Mucosa of stomach (tissue), 1 donor: ENCODE measurements at regions not wholly inside any gene's neighbourhood (a gene's known extent, or its start where the extent isn't known, plus 50 kb on each side); places are given as distances from the start of the nearest gene placed in this dataset.

Experiments used
- H3K27me3 ChIP-seq: one replicate; pipeline ENCODE4 v1.7.0; 2013; ENCODE audit warnings: mild to moderate bottlenecking, low read length; ENCODE audit not compliant: control insufficient read depth, insufficient read depth
- H3K36me3 ChIP-seq: one replicate; pipeline ENCODE4 v1.7.0; 2013; ENCODE audit warnings: low read length; ENCODE audit not compliant: control insufficient read depth, insufficient read depth
- H3K4me1 ChIP-seq: one replicate; pipeline ENCODE4 v1.7.0; 2013; ENCODE audit warnings: mild to moderate bottlenecking, low read length; ENCODE audit not compliant: control insufficient read depth, insufficient read depth
- H3K4me3 ChIP-seq: one replicate; pipeline ENCODE4 v1.7.0; 2013; ENCODE audit warnings: low read length
- H3K9ac ChIP-seq: one replicate; pipeline ENCODE4 v1.7.0; 2013; ENCODE audit warnings: mild to moderate bottlenecking, low read length, moderate library complexity
- H3K9me3 ChIP-seq: one replicate; pipeline ENCODE4 v1.7.0; 2013; ENCODE audit warnings: mild to moderate bottlenecking, low read length, moderate library complexity; ENCODE audit not compliant: control insufficient read depth
- donor health status: Pancreatic carcinoma.

DNA sequence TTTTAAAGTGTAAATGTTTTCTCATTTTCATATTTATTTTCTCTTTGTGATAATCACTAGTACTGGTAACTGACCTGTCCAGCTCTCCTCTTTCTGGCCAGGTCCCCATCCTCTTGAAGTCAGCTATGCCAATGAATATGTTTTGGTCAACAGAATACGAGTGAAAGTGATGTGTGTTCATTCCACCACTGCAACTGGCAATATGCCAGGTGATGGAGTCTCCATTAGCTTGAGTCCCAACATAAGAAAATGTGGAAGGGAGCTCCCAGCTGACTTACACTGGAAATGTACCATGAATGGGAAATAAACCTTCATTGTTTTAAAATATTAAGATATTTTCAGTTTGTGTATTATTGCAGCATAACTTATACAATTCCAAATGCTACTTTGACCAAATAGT lies 75.8 kb downstream of the CCDC34 start:
- Histone ChIP-seq H3K36me3 (no peaks in the 10 kb centered on the region), H3K4me3 (no peak overlapping the region), H3K9me3 (no peaks in the 10 kb centered on the region), H3K4me1 (peaks cover 25% of the 10 kb centered on the region), H3K27me3 (no peaks in the 10 kb centered on the region), H3K9ac (no peak overlapping the region)

DNA sequence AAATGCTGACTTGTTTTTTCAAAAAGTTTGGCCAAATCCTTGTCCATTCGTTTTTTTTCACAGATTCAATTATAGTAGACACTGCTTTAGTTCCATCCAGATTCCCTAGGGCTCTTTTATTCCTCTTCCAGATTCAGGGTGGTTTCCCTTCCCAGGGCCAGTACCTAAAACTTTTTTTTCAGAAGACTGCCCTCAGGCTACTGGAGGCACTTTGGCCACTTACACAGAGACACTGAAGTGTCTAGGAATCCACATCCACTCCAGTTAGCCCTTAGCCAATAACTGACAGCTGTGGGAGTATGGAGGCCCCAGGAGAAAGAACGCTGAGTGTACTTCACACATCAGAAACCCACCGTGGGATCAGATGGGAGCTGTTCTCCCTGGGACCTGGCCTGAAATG lies 77.3 kb downstream of the CCDC34 start:
- Histone ChIP-seq H3K36me3 (no peaks in the 10 kb centered on the region), H3K4me3 (no peak overlapping the region), H3K9me3 (no peaks in the 10 kb centered on the region), H3K4me1 (peaks cover 17% of the 10 kb centered on the region), H3K9ac (no peak overlapping the region), H3K27me3 (no peaks in the 10 kb centered on the region)

DNA sequence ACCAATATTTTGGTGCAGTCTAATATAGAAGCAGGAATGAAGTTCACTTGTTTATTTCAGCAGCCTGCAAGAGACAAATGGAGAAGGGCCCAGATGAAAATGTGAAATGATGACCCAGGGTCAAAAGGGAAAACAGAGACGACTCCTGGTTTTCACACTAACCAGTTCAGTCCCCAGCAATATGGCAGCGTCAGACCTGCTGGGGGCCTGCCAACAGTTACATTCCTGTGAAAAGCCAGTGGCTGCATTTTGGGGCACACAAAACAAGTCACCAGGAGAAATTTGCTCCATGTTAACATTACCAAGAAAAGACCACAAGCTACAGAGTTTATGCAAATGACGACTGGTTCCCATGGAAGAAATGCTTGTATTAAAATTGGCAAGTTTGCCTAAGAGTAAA lies 80.2 kb downstream of the CCDC34 start:
- H3K4me1 ChIP-seq = peaks cover 5% of the 10 kb centered on the region
- no peaks in the 10 kb centered on the region for H3K27me3 ChIP-seq
- H3K9ac ChIP-seq = no peak overlapping the region
- H3K36me3 ChIP-seq = no peaks in the 10 kb centered on the region
- H3K4me3 ChIP-seq = no peak overlapping the region
- no peaks in the 10 kb centered on the region for H3K9me3 ChIP-seq

DNA sequence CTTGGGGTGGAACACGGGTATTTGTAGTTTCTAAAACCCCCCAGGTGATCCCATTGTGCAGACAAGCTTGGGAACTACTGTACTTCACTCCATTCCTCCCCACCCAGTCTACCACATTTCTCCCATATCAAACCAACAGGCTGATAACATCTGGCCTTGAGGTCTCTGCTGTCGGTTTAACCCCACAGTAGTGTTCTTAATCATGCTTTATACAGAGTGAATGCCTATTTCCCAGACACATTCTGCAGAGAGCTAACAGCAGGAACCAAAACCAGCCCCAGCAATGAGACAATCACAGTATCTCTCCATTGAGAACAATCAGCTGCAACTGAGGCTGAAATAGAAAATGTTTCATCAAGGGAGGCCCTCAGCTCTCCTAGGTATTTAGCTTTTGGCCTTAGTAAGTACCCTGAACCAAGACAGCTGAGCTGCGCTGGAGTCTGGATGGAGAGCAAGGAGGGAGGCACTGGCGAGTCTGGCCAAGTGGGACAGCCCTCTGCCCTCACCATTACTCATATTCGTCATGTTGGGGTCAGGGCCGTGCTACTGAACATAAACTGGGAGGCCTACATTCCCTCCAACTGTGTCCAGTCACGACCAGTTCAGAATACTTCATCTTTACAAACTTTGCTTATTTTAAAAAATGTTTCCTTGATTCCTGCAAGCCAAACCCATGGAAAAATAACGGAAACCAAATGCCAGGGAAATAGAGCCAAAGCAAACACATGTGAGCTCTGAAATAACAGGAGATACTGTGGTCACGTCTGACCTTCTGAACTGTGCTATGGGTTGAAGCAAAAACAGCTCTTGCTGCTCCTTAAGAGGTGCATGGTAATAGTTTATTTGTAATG lies 81.0 kb downstream of the CCDC34 start:
- Histone ChIP-seq H3K4me3 (no peak overlapping the region), H3K4me1 (peaks cover 5% of the 10 kb centered on the region), H3K27me3 (no peaks in the 10 kb centered on the region), H3K9ac (no peak overlapping the region), H3K36me3 (no peaks in the 10 kb centered on the region), H3K9me3 (no peaks in the 10 kb centered on the region)

DNA sequence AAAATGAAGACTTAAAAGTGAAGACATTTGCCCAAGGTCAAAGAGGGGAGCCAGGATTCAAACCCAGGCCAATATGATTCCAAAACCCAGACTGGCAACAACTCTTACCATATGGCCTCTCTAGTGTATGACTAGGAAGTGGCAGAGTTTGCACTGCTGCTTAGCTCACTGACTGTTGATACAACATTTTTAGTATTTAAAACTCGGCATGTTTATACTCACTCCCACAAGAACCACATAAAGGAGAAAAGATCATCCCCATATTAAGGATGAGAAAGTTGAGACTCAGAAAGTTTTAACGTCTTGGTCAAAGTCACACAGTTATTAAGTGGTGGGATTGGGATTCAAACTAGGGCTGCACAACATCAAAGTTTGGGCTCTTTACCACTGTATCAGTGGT lies 81.7 kb downstream of the CCDC34 start:
- H3K4me1 ChIP-seq = peaks cover 5% of the 10 kb centered on the region
- H3K4me3 ChIP-seq = no peak overlapping the region
- H3K27me3 ChIP-seq = no peaks in the 10 kb centered on the region
- no peak overlapping the region for H3K9ac ChIP-seq
- no peaks in the 10 kb centered on the region for H3K36me3 ChIP-seq
- no peaks in the 10 kb centered on the region for H3K9me3 ChIP-seq

DNA sequence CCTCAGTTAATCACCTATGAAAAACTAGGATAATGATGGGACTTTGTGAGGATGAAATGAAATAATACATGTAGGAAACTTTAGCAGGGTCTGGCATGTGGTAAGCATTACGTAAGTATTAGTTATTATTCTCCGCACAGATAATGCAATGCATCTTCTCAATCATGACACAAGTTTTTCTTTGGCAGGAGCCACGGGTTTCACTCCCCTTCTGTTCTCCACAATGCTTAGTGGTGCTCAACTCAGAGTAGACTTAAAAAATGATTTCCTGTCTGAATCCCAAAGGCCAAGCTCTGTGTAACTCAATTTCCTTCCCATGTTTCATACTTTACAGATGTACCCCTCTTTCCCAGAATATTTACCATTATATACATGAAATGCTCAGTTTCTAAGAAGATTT lies 82.9 kb downstream of the CCDC34 start:
- Histone ChIP-seq H3K4me1 (peaks cover 5% of the 10 kb centered on the region), H3K9ac (no peak overlapping the region), H3K36me3 (no peaks in the 10 kb centered on the region), H3K27me3 (no peaks in the 10 kb centered on the region), H3K4me3 (no peak overlapping the region), H3K9me3 (no peaks in the 10 kb centered on the region)

DNA sequence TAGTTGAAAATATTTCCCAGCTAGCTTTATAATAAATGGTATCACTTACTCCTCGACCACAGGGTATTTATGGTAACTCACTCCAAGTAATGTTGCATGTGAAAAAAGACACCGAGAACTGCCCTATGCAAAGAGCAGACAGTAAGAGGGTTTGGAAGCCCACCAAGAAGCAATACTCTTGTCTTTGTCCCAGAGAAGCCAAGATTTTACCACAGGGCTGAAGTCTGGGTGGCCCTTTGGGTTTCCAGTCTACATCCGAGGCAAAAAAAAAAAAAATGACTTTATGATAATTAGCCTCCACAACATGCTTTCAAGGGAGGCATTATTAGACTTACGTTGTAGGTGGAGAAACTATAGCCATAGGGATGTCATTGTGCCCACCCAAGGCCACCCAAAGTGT lies 83.6 kb downstream of the CCDC34 start:
- no peaks in the 10 kb centered on the region for H3K36me3 ChIP-seq
- no peaks in the 10 kb centered on the region for H3K9me3 ChIP-seq
- no peak overlapping the region for H3K4me3 ChIP-seq
- no peak overlapping the region for H3K9ac ChIP-seq
- no peaks in the 10 kb centered on the region for H3K27me3 ChIP-seq
- H3K4me1 ChIP-seq = peaks cover 5% of the 10 kb centered on the region

DNA sequence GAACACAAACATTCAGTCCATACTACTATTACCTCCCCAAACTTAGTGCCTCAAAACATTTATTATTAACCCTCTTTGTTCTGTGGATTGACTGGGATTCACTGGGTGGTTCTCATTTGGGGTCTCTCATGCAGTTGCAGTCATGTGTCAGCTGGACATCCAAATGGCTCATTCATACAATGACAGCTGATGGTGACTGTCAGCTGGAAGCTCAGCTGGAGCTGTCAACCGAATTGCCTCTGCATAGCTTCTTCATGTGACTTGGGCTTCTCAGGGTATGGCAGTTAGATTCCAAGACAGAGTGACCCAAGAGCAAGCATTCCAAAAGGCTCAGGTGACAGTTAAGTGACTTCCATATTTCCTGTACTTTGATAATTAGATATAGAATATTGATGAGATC lies 85.2 kb downstream of the CCDC34 start:
- no peaks in the 10 kb centered on the region for H3K9me3 ChIP-seq
- no peak overlapping the region for H3K9ac ChIP-seq
- peaks cover 5% of the 10 kb centered on the region for H3K4me1 ChIP-seq
- H3K36me3 ChIP-seq = no peaks in the 10 kb centered on the region
- H3K27me3 ChIP-seq = no peaks in the 10 kb centered on the region
- no peak overlapping the region for H3K4me3 ChIP-seq

DNA sequence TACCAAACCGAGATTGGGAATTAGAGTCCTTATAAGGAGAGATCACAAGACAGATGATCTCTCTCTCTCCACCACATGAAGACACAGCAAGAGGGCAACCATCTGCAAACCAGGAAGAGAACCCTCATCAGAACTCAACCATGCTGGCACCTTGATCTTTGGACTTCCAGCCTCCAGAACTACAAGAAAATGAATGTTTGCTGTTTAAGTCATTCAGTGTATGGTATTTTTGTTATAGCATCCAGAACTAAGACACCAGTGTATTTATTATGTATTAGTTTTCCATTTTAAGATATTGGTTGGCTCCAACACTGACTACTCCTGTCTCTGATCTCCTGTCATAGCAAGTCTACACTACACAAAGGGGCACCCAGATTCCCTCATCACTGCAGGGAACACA lies 86.9 kb downstream of the CCDC34 start:
- no peak overlapping the region for H3K4me3 ChIP-seq
- H3K9ac ChIP-seq = no peak overlapping the region
- H3K27me3 ChIP-seq = no peaks in the 10 kb centered on the region
- no peaks in the 10 kb centered on the region for H3K4me1 ChIP-seq
- H3K9me3 ChIP-seq = no peaks in the 10 kb centered on the region
- no peaks in the 10 kb centered on the region for H3K36me3 ChIP-seq

DNA sequence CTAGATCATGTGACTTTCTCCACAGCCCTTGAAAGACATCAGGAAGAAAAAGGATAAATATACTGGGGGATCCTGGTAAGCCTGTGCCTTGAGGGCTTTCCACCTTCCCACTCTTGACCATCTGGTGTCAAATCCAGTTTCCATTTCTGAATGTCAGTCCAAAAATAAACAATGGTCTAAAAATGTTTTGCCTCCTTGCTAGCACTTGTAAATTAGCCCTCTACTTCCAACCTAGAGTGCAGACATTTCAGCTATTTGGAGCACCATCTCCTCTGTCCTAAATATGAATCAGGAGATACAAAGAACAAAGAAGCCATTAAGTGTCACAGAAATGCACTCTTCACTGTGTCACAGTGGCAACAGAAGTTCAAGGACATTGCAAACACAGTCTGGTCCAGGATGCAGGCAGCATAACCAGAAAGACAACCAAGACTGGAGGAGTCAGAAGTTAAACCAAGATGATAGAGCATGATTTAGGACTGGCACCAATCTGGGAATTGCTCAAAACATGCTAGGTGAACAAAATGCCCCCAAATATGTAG lies 88.1 kb downstream of the CCDC34 start:
- H3K9me3 ChIP-seq = no peaks in the 10 kb centered on the region
- no peaks in the 10 kb centered on the region for H3K27me3 ChIP-seq

DNA sequence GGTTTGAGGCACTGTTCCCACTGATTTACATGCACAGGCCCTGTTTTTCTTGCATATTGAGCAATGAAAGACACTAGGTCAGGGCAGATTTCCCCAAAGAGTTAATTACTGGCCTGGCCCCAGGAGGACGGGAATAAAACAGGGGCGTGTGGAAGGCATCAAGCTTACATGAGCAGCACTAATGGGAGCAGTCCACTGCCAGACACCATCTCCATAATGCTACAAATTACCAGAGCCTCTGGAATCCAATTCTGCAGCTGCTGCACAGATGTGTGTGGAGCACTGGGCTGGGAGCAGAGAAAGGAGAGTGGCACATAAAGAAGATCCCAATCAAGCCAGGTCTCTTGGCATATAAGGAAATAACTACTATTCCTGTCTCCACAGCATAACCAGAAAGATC lies 96.9 kb downstream of the CCDC34 start:
- no peaks in the 10 kb centered on the region for H3K9me3 ChIP-seq
- H3K9ac ChIP-seq = no peak overlapping the region
- H3K4me3 ChIP-seq = no peak overlapping the region
- H3K4me1 ChIP-seq = no peaks in the 10 kb centered on the region
- H3K27me3 ChIP-seq = no peaks in the 10 kb centered on the region
- no peaks in the 10 kb centered on the region for H3K36me3 ChIP-seq

More for the DNA sequence above, 88.1 kb downstream of the CCDC34 start:
- no peak overlapping the region for H3K4me3 ChIP-seq
- H3K4me1 ChIP-seq = no peaks in the 10 kb centered on the region
- H3K36me3 ChIP-seq = no peaks in the 10 kb centered on the region
- H3K9ac ChIP-seq = no peak overlapping the region

DNA sequence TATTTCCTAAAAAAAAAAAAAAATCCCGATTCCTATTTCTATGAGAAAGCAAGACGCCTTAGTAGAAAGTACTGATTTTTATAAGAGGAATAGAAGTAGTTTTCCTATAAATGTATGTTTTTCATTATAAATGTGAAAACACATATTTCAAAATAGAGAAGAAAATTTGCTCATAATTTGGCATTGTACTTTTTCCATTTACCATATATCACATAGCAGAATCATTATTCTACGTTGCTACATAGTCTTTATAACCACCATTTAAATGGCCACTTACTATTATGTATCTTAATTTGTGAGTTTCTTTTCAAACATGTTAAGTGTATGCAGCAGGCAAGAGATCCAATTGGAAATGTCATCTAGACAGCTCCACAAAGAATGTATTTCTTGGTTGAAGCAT lies 99.0 kb downstream of the CCDC34 start:
- no peak overlapping the region for H3K4me3 ChIP-seq
- H3K36me3 ChIP-seq = no peaks in the 10 kb centered on the region
- no peaks in the 10 kb centered on the region for H3K4me1 ChIP-seq
- no peaks in the 10 kb centered on the region for H3K9me3 ChIP-seq
- H3K27me3 ChIP-seq = no peaks in the 10 kb centered on the region
- H3K9ac ChIP-seq = no peak overlapping the region
